ENCODE measurements at regions not wholly inside any gene's neighbourhood (a gene's known extent, or its start where the extent isn't known, plus 50 kb on each side); places are given as distances from the start of the nearest gene placed in this dataset.
"Not testable (repeated sequence)": the region's sequence is repeated elsewhere in the genome, so short reads cannot be mapped to it uniquely, and the experiment has no call there.

DNA sequence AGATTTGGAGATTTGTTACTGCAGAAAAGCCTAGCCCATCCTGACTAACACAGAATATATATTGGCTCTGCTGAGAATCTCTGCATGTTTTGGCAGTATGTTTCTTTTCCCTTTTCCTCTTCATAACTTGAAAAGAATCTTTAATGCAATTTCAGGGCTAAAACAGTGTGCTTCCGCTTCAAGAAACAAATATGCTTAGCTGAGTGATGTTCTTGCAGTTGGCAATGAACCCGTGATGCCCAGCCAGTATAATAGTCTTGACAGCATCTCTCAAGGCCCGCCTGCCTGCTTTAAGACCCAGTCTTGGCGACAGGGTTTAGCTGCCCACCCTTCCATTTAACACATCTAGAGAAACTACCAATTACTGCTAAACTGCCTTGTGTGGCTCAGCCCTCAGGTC, 184.5 kb downstream of the INO80D start:
- no peak for DNase-seq

DNA sequence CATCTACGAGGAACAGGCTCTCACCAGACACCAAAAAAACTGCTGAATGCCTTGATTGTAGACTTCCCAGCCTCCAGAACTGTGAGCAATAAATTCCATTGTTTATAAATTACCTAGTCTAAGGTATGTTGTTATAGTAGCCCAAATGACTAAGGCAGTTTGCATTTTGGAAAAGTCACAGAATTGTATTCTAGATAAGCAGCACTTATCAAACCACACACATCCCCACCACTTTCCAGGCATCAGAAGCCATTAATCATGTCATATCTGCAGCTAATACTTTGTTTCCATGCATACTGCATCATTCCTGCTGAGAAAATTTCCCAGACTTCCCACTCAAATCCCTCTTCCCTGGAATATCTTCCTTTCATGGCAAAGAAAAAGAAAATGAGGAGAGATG, 187.2 kb downstream of the INO80D start:
- DNase-seq: no peak

GRCh38 chr2:205895981-205896655, 189.9 kb downstream of the INO80D start:
- DNase-seq: no peak

GRCh38 chr2:205892665-205893259, 193.2 kb downstream of the INO80D start:
- no peak for DNase-seq

- no peak for DNase-seq
These were observed 193.7 kb downstream of the INO80D start for GRCh38 chr2:205892251-205892655.

DNA sequence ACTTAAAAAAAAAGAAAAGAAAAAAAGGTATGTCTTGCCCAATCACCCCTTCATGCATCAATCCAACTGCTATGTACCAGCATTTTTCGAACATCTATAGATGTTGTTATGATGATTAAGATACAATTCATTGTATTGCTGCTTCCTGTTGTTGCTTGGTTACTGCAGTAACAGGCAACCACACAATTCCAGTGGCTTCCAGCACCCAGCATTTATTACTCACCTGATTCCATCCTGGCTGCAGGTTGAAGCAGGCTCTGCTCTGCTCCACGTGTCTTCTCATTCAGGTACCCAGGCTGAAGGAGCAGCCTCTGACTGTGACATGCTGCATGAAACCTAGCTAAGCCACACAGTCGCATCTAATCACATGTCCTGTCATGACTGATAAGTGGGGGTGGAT, 196.9 kb downstream of the INO80D start:
- DNase-seq: no peak

DNA sequence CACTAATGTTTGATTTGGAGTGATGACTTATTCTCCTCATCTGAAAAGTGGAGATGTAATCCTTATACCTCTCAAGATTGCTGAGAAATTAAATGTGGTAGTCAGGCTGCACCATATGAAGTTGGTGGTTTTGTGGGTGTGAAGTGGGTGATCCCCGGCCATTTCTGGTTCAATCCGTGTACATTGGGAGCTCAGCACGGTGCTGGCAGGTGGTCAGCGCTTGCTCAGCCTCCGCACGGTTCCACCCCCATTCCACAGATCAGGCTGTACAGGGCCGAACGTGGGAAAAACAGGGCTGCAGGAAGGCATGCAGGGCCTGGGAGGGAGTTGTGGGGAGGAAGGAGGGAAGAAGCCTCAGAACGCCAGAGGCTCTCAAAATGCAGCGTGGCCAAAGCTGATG, 198.3 kb downstream of the INO80D start:
- no peak for DNase-seq

- peak; percentile 67 for DNase-seq
These were observed 200.4 kb downstream of the INO80D start for GRCh38 chr2:205885492-205886099.

GRCh38 chr2:205883965-205884364, 201.7 kb downstream of the NRP2 start:
- DNase-seq: no peak

GRCh38 chr2:205882806-205883425, 200.6 kb downstream of the NRP2 start:
- no peak for DNase-seq

DNA sequence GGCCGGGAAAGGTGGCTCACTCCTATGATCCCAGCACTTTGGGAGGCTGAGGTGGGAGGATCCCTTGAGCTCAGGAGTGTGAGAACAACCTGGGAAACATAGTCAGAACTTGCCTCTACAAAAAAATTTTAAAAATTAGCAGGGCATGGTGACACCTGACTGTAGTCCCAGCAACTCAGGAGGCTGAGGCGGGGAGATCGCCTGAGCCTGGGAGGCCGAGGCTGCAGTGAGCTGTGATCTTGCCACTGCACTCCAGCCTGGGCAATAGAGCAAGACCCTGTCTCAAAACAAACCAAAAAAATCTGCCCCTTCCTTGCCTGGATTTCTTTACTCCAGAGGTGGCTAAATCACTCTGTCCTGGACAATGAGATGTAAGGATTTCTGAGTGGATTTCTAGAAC, 197.7 kb downstream of the NRP2 start:
- no peak for DNase-seq

GRCh38 chr2:205878999-205879762, 196.9 kb downstream of the NRP2 start:
- no peak for DNase-seq

DNA sequence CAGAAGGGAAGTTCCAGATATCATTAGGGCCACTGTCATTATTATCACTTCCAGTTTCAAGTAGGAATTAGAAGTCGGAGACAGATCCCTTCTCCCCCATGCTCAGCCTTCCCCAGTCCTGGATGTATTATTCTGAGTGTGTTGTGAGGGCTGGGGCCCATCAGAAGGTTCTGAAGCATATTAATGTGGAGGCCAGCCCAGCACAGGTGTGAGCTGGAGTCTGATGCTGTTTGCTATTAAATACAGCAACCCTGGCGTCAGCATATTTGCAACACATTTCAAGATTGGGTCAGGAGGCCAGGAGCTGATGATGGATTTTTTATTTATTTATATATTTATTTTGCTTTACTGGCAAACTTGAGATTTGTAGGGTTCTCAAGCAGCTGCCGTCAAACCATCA, 195.2 kb downstream of the NRP2 start:
- no peak for DNase-seq

DNA sequence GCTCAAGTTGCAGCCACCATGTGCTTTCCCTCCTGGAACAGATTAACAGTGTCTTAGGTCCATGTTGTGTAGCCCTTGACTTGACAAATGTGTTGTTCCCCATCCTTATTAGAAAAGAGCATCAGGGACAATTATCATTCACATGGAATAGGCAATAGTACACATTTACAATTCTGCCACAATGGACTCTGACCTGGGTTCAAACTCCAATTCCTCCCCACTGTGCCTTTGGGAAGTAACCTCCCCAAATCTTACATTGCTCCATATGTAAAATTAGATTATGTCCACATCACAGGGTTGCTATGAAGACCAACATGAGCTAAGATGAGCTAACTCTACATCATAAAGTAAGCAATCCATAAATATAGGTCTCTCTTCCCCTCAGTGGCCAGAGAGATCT, 193.8 kb downstream of the NRP2 start:
- DNase-seq: no peak

GRCh38 chr2:205872716-205873115, 190.4 kb downstream of the NRP2 start:
- DNase-seq: no peak

- no peak for DNase-seq
These were observed 187.1 kb downstream of the NRP2 start for GRCh38 chr2:205869439-205869838.

- no peak for DNase-seq
These were observed 186.6 kb downstream of the NRP2 start for GRCh38 chr2:205868773-205869333.

DNA sequence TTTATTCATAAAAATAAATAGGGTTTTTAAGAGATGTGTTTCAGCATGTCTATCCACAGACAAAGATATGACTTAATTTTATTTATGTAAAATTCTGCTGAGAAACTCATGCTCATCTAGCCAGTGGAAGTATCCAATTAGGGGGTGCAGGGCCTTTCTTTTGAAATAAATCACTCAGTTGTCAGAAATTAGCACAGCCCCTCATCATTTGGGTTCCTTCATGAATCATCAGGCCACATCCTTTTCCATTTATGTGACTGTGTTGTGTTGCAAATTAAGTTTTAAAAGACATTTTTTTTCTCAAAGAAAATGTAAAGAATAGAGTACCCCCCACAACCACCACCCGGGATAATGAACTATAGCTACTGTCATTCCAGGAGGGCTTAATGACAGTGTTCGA, 185.8 kb downstream of the NRP2 start:
- no peak for DNase-seq

GRCh38 chr2:205867371-205867770, 185.1 kb downstream of the NRP2 start:
- no peak for DNase-seq

DNA sequence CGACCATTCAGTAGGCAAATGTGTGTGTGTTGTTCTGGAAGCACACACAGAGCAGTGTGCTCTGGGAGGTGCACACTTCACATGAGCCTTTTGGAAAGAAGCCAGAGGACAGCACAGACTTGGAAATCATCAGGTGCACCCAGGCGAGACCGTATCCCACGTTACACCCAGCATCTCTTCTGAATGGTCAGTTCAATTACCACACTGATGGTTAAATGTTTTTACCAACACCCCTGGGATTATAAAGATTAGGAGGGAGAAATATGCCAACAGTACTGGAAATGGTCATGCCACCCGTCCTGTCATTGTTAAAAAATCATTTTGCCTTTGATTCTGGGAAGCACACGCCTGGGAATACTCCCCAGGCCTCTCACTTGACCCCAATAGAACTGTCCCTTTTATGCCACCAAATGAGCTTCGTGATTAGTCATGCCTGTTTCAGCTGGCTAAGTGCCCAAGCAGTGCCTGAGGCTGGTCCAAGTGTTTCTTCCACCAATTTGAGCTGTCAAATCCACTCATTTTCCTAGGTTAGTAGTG, 183.7 kb downstream of the NRP2 start:
- DNase-seq: no peak

DNA sequence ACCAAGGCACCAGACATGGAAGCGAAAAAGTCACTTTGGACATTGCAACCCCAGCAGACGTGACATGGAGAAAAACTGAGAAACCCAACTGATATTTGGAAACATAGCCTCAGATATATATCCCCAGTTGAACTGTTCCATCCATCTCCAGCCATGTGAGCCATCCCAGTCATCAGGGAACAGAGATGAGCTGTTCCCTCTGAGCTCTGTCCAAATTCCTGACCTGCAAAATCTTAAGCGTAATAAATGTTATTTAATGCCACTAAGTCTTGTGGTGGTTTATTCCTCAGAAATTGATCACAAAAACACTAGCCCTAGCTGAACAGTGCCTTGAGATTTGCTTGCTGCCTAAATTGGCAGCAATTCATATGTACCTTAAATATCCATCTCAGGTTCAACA, 182.8 kb downstream of the NRP2 start:
- DNase-seq: no peak

DNA sequence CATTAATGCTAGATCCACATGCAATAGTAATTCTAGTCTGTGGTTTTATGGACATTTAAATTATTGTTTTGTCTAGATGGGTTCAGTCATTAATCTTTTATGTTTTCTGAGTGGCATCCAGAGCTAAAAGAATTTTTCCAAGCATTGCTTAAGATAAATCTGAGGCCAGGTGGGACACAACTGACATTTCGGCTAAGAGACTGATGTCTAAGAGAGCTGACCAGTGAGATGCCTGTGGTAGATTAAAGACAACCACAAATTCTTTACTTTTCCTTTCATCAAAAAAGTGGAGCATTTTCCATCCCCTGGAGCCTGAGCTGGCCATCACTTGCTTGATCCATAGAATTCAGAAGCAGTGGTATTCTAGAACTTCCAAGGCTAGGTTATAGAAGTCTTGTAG, 182.2 kb downstream of the NRP2 start:
- DNase-seq: no peak

DNA sequence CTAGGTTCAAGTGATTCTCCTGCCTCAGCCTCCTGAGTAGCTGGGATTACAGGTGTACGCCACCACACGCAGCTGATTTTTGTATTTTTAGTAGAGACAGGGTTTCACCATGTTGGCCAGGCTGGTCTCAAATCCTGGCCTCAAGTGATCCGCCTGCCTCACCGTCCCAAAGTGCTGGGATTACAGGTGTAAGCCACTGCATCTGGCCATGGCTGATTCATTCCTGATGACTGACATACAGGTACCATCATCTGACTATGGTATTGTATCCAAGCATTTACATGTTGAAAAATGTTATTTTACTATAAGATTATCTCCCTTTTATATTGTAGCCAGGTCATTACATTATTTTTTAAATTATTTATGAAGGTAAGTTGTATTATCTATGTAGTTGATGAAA, 180.5 kb downstream of the NRP2 start:
- not testable (repeated sequence) for DNase-seq
